D721Med (cell line): ENCODE measurements at regions not wholly inside any gene's neighbourhood (a gene's known extent, or its start where the extent isn't known, plus 50 kb on each side); places are given as distances from the start of the nearest gene placed in this dataset.

ENCODE experiments used
- DNase-seq: peaks from one replicate; pipeline ENCODE4 v3.0.0; 2011; ENCODE audit warnings: low spot score; ENCODE audit not compliant: insufficient read length
- FAIRE-seq: peaks from 2 replicates; lab custom pipeline; 2011; peaks lifted over from hg19 to GRCh38; lab: Jason Lieb, UNC
- CTCF ChIP-seq: IDR thresholded peaks from 2 replicates; pipeline ENCODE4 v1.5.1; 2012; ENCODE audit warnings: mild to moderate bottlenecking, control low read depth; ENCODE audit not compliant: insufficient read depth; ENCODE audit errors: missing control alignments

- TF ChIP-seq CTCF, result no peak
- no peak for FAIRE-seq
- no peak for DNase-seq
Measured at GRCh38 chr18:40489301-40489700, 1465.7 kb upstream of the PIK3C3 start.

GRCh38 chr18:40485318-40485717, 1469.7 kb upstream of the PIK3C3 start:
- FAIRE-seq (no peak), DNase-seq (no peak)
- no peak for TF ChIP-seq CTCF

- DNase-seq (no peak), FAIRE-seq (peak; percentile 63)
- no peak for TF ChIP-seq CTCF
Measured at GRCh38 chr18:40473221-40474029, 1481.6 kb upstream of the PIK3C3 start.

- FAIRE-seq, result no peak
- DNase-seq, result no peak
- no peak for TF ChIP-seq CTCF
Measured at GRCh38 chr18:40470723-40471122, 1484.3 kb upstream of the PIK3C3 start.

GRCh38 chr18:40469851-40470250, 1485.2 kb upstream of the PIK3C3 start:
- DNase-seq (no peak), FAIRE-seq (no peak)
- no peak for TF ChIP-seq CTCF

- no peak for FAIRE-seq
- no peak for DNase-seq
- no peak for TF ChIP-seq CTCF
Measured at GRCh38 chr18:40469316-40469715, 1485.7 kb upstream of the PIK3C3 start.

GRCh38 chr18:40464032-40464431, 1491.0 kb upstream of the PIK3C3 start:
- no peak for FAIRE-seq

More at GRCh38 chr18:40464032-40464431, 1491.0 kb upstream of the PIK3C3 start:
- no peak for TF ChIP-seq CTCF
- DNase-seq, result no peak
